NCI-H2029 (cell line): ENCODE measurements at regions not wholly inside any gene's neighbourhood (a gene's known extent, or its start where the extent isn't known, plus 50 kb on each side); places are given as distances from the start of the nearest gene placed in this dataset.
"Not testable (repeated sequence)": the region's sequence is repeated elsewhere in the genome, so short reads cannot be mapped to it uniquely, and the experiment has no call there.

Experiments used
- DNase-seq: peaks from one replicate; lab custom pipeline; 2025; lab: John Stamatoyannopoulos, UW

- not testable (repeated sequence) for DNase-seq
These were observed 75.0 kb downstream of the C9orf50 start for GRCh38 chr9:129545876-129546275.

DNA sequence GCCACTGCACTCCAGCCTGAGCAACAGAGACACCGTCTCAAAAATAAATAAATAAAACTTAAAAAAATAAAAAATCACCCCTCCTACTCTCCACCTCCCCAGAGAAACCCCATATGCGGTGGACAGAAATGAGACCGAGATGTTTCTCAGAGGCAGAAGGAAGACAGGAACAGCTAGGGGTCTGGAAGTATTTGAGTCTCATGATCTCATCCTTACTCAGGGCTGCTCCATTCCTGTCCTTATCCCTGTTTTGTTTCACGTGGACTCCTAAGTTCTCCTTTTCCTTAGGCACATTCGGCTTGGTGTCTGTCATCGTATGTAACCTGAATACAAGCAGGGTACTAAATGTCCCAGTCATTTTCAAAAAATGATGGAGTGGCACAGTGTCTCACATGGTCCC is 76.1 kb downstream of the C9orf50 start:
- DNase-seq = no peak

- no peak for DNase-seq
These were observed 78.2 kb downstream of the C9orf50 start for GRCh38 chr9:129542741-129543140.

DNA sequence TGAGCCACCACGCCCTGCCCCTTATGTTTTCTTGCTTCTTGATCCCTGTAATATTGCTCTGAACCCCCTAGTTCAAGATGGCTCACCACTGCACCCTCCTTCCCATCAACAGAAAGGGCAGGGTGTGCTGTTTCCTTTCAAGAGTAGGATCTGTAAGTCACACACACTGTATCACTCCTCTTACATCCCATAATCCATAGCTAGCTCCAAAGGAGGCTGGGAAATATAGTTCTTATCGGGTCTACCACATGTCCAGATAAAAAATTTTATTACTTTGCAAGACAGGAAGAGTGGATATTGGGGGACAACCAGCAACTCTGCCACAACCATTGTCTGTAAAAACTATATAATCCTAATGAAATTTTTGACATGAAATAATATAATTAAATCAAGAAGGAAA is 79.6 kb downstream of the C9orf50 start:
- no peak for DNase-seq

DNA sequence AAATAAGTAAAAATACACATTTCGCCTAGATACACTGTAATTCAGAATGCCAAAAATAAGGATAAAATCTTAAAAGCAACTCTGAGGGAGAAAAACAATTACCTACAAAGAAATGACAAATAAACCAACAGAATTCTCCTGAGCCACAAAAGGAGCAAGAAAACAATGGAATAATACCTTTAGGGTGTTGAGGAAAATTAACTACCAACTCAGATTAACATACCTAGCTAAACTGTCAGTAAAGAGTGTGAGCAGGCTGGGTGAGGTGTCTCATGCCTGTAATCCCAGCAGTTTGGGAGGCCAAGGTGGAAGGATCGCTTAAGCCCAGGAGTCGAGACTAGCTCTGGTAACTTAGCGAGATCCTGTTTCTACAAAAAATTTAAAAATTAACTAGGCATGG is 81.5 kb downstream of the C9orf50 start:
- DNase-seq = no peak

GRCh38 chr9:129531860-129532402 is 89.0 kb downstream of the C9orf50 start:
- DNase-seq = not testable (repeated sequence)

DNA sequence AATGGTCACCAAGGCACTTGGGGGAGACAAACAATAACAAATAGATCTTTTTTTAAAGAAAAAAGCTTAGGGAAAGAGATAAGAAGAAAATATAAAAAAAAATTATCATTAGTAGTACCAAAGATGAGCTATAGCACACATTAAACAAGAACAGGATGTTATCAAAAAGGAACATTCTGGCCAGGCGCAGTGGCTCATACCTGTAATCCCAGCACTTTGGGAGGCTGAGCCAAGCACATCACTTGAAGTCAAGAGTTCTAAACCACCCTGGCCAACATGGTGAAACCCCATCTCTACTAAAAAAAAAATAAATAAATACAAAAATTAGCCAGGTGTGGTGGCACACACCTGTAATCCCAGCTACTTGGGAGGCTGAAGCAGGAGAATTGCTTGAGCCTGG is 92.9 kb downstream of the C9orf50 start:
- not testable (repeated sequence) for DNase-seq

- no peak for DNase-seq
These were observed 95.2 kb downstream of the C9orf50 start for GRCh38 chr9:129525656-129526196.

GRCh38 chr9:129524582-129525270 is 96.2 kb downstream of the C9orf50 start:
- no peak for DNase-seq

DNA sequence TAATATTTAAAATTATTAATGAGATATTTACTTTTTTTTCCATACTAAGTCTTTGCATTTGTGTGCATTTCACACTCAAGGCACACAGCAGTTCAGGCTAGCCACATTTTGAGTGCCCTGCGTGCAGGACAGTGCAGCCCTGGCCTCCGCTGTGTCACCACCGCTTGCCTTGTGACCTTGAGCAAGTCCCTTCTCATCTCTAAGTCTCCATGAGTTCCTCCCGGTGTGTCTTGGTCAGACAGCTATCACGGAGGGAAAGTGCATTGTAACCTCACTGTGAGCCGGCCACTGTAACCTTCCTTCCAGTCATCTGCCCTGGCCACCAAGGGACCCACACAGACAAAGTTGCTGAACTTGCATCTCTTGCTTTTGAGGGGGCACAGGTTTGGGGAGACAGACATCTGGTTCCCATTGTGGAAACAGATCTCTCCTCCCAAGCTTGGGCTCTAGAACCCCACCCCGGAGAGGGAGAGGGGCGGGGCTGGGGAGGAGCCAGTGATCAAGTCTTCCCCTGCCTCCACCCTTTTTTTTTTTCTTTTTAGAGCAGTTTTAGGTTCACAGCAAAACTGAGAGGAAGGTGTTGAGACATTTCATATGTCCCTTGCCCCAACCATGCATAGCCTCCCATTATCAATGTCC is 96.8 kb downstream of the C9orf50 start:
- no peak for DNase-seq

GRCh38 chr9:129522351-129522750 is 98.5 kb downstream of the C9orf50 start:
- no peak for DNase-seq

DNA sequence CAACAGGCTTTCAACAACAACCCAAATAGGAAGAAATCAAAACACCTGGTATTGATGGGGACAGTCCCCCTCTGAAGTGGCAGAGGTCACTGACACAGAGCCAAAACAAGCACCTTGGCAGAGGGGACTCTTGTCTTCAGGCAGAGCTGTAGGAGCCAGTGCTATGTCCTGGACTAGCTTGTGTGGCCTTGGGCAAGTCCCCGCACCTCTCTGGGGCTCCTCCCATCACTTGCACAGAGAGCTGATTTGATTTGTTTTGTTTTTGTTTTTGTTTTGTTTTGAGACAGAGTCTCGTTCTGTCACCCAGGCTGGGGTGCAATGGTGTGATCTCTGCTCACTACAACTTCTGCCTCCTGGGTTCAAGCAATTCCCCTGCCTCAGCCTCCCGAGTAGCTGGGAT is 100.8 kb downstream of the C9orf50 start:
- no peak for DNase-seq

DNA sequence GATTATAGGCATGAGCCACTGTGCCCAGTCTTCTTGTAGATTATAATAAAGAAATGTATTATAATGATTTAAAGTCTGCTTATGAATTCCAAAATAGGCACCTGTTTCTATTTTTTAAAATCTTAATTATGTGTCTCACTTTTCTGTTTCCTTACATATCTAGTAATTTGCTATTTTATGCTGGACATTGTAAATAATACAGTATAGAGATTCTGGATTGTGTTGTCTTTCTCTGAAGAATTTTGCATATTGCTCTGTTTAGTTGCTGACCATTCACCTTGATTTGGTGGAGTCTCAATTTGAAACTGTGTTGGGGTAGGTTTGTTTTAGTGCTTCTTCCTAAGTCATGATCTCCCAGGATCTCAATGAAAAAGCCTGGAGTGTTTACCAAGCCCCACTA is 102.8 kb downstream of the C9orf50 start:
- DNase-seq = no peak

- no peak for DNase-seq
These were observed 103.9 kb downstream of the C9orf50 start for GRCh38 chr9:129517006-129517405.

GRCh38 chr9:129514891-129515290 is 106.0 kb downstream of the C9orf50 start:
- DNase-seq = no peak

GRCh38 chr9:129514497-129514867 is 106.4 kb downstream of the C9orf50 start:
- DNase-seq = no peak

DNA sequence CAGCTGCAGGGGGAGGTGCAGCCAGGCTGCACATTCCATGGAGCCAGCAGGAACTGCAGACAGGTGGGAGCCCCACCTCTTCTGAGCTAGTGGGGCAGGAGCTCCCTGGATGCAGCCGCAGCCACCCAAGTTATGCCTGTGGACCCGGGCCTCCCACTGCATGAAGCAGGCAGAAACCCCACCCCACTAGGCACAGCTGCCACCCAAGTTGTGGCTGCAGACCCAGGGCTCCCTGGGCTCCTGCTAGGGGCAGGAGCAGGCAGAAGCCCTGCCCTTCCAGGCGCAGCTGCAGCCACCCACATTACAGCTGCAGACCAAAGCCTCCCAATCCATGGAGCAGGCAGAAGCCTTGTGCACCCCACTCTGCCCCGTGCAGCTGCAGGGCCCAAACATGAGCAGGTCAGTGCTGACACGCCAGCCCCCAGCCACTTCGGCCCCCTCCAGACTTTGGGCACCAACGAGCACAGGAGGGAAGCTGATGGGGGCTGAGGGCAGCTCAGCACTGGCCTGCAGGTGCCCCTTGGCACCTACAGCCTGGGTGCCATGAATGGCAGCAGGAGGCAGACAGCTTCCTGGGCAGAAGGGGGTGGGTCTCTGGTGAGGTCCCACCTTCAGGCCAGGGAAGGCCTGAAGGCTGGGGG is 106.9 kb downstream of the C9orf50 start:
- DNase-seq = no peak

- no peak for DNase-seq
These were observed 107.6 kb downstream of the C9orf50 start for GRCh38 chr9:129513282-129513681.

DNA sequence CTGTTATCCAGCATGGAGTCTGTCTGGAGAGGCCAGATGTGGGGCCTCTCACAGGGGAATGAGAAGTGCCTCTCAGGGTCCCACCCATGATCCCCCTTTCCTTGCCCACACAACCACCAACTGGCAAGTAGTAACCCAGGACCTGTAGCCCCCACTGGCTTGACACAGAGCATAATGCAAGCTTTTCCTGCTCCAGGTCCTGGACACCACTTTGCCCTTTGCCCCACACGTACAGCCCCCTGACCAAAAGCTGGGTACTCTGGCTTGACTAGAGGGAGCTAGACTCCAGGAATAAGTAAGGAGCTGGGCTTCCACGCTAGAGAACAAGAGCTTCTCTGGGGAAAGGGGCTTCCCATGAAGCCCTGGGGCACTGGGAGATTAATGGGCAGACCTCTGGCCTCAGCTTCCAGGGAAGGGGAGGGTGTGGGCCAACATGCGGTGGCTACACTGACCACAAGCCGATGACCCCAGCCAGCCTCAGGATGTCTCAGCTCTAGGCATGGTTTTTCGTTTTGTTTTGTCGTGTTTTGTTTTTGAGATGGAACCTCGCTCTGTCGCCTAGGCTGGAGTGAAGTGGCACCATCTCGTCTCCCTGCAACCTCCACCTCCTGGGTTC is 109.5 kb downstream of the C9orf50 start:
- DNase-seq = no peak

- DNase-seq = no peak
These were observed 111.4 kb downstream of the C9orf50 start for GRCh38 chr9:129509533-129509928.

DNA sequence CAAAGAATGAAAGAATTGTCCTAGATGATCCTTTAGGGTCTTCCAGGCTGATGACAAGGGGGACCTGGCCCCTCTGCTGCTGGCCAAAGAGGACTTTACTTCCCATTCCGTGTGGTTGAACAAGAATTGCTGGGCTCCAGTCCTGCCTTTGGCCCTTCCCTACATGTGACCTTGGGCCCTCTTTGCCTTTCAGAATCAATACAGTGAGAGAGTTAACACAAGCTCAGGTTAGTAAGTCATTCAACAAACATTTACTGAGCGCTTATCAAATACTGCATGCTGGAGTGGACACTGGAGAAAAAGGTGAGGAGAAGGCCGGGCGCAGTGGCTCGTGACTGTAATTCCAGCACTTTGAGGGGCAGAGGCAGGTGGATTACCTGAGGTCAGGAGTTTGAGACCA is 113.1 kb downstream of the C9orf50 start:
- DNase-seq = no peak

- no peak for DNase-seq
These were observed 114.0 kb downstream of the C9orf50 start for GRCh38 chr9:129506892-129507291.
